Fibroblast of lung (primary cell): ENCODE measurements at regions not wholly inside any gene's neighbourhood (a gene's known extent, or its start where the extent isn't known, plus 50 kb on each side); places are given as distances from the start of the nearest gene placed in this dataset.
A peak's percentile ranks its signal among the peaks of the same experiment; 100 is the strongest.

Source experiments
- DNase-seq, 2 donors: peaks; one replicate each; pipeline versions ENCODE4 v3.0.0 to v3.0.0-alpha.2; 2010; ENCODE audit warnings: low read depth in 2 of 2
- H2AFZ ChIP-seq: 2 replicates; pipeline ENCODE4 v1.5.1; 2012; ENCODE audit warnings: low read length, control low read depth, inconsistent platforms
- H3K27ac ChIP-seq: 2 replicates; pipeline ENCODE4 v1.5.1; 2011; ENCODE audit warnings: low read length, control low read depth; ENCODE audit not compliant: insufficient read depth
- H3K27me3 ChIP-seq: 2 replicates; pipeline ENCODE4 v1.5.1; 2011; ENCODE audit warnings: mild to moderate bottlenecking, low read length; ENCODE audit not compliant: control insufficient read depth, insufficient read depth
- H3K36me3 ChIP-seq: 2 replicates; pipeline ENCODE4 v1.5.1; 2011; ENCODE audit warnings: low read length; ENCODE audit not compliant: control insufficient read depth, insufficient read depth
- H3K4me1 ChIP-seq: 2 replicates; pipeline ENCODE4 v1.5.1; 2011; ENCODE audit warnings: low read length; ENCODE audit not compliant: control insufficient read depth, insufficient read depth; ENCODE audit errors: extremely low read depth
- H3K4me2 ChIP-seq: 2 replicates; pipeline ENCODE4 v1.5.1; 2011; ENCODE audit warnings: low read length, control low read depth; ENCODE audit not compliant: insufficient read depth; ENCODE audit errors: extremely low read depth
- H3K4me3 ChIP-seq, 4 experiments: fragments of 200-600 bp in 1 of 4; sonication (generic) in 1 of 4; replicated peaks in 1 of 4; 2 replicates each; pipeline ENCODE4 v1.5.1; 2011 to 2016; ENCODE audit warnings: low read length in 4 of 4, low read depth in 3 of 4, mild to moderate bottlenecking in 3 of 4, control low read depth in 2 of 4, inconsistent platforms in 1 of 4, mixed read lengths in 1 of 4; ENCODE audit not compliant: insufficient read depth in 1 of 4; ENCODE audit errors: control extremely low read depth in 1 of 4
- H3K79me2 ChIP-seq: 2 replicates; pipeline ENCODE4 v1.5.1; 2012; ENCODE audit warnings: mild to moderate bottlenecking, low read length, inconsistent platforms; ENCODE audit not compliant: control insufficient read depth, insufficient read depth
- H3K9ac ChIP-seq: 2 replicates; pipeline ENCODE4 v1.5.1; 2011; ENCODE audit warnings: mild to moderate bottlenecking, low read length, control low read depth; ENCODE audit not compliant: insufficient read depth
- H3K9me3 ChIP-seq: 2 replicates; pipeline ENCODE4 v1.5.1; 2012; ENCODE audit warnings: low read depth, low read length; ENCODE audit not compliant: control insufficient read depth, insufficient read depth
- H4K20me1 ChIP-seq: 2 replicates; pipeline ENCODE4 v1.5.1; 2011; ENCODE audit warnings: low read length; ENCODE audit not compliant: control insufficient read depth, insufficient read depth; ENCODE audit errors: extremely low read depth
- CTCF ChIP-seq, 2 donors: IDR thresholded peaks in 1 of 2; conservative IDR thresholded peaks in 1 of 2; 1 replicate in 1 of 2; 2 replicates in 1 of 2; pipeline ENCODE4 v1.5.1; 2011 to 2012; ENCODE audit warnings: low read length in 2 of 2, control low read depth in 1 of 2, inconsistent platforms in 1 of 2, low read depth in 1 of 2, mild to moderate bottlenecking in 1 of 2
- EZH2 ChIP-seq: IDR thresholded peaks from 2 replicates; pipeline ENCODE4 v1.5.1; 2012; ENCODE audit warnings: low read length, control low read depth, mild to moderate bottlenecking; ENCODE audit errors: missing control alignments

GRCh38 chr1:234686035-234686434 is 76.1 kb upstream of the IRF2BP2 start:
- Histone ChIP-seq H2AFZ (no peak overlapping the region), H4K20me1 (no peaks in the 10 kb centered on the region), H3K4me2 (no peak overlapping the region), H3K27me3 (no peaks in the 10 kb centered on the region), H3K27ac (no peak overlapping the region), H3K4me3 (no peak overlapping the region), H3K79me2 (no peaks in the 10 kb centered on the region), H3K4me1 (peaks cover 3% of the 10 kb centered on the region), H3K9ac (no peak overlapping the region), H3K9me3 (no peaks in the 10 kb centered on the region), H3K36me3 (no peaks in the 10 kb centered on the region)
- TF ChIP-seq CTCF (conservative IDR thresholded peaks at IDR 0.05 in 1 of 2, IDR thresholded peaks at IDR 0.05 in 1 of 2; ENCODE audit: low read depth in 1 of 2, low read length in 2 of 2) = no peak
- no peak for TF ChIP-seq EZH2
- peak in 1 of 2 donors; percentile 12 for DNase-seq

GRCh38 chr1:234684856-234685255 is 74.9 kb upstream of the IRF2BP2 start:
- H3K4me1 ChIP-seq = peaks cover 3% of the 10 kb centered on the region
- H3K79me2 ChIP-seq = no peaks in the 10 kb centered on the region
- no peaks in the 10 kb centered on the region for H4K20me1 ChIP-seq
- no peaks in the 10 kb centered on the region for H3K36me3 ChIP-seq
- H3K27ac ChIP-seq = no peak overlapping the region
- peak in 1 of 2 donors; percentile 37 for DNase-seq
- no peak overlapping the region for H3K9ac ChIP-seq
- H3K4me3 ChIP-seq = no peak overlapping the region
- H2AFZ ChIP-seq = no peak overlapping the region
- no peak for TF ChIP-seq CTCF (conservative IDR thresholded peaks at IDR 0.05 in 1 of 2, IDR thresholded peaks at IDR 0.05 in 1 of 2; ENCODE audit: low read depth in 1 of 2, low read length in 2 of 2)
- no peak for TF ChIP-seq EZH2
- H3K27me3 ChIP-seq = no peaks in the 10 kb centered on the region
- H3K4me2 ChIP-seq = no peak overlapping the region
- no peaks in the 10 kb centered on the region for H3K9me3 ChIP-seq

- H3K27me3 ChIP-seq = no peaks in the 10 kb centered on the region
- peak; percentile 65 to 86 for DNase-seq
- H2AFZ ChIP-seq = no peak overlapping the region
- no peaks in the 10 kb centered on the region for H4K20me1 ChIP-seq
- H3K79me2 ChIP-seq = no peaks in the 10 kb centered on the region
- no peak overlapping the region for H3K4me2 ChIP-seq
- peaks cover 3% of the 10 kb centered on the region for H3K4me1 ChIP-seq
- H3K9ac ChIP-seq = no peak overlapping the region
- H3K36me3 ChIP-seq = no peaks in the 10 kb centered on the region
- no peak for TF ChIP-seq CTCF (conservative IDR thresholded peaks at IDR 0.05 in 1 of 2, IDR thresholded peaks at IDR 0.05 in 1 of 2; ENCODE audit: low read depth in 1 of 2, low read length in 2 of 2)
- TF ChIP-seq EZH2 = no peak
- no peak overlapping the region for H3K4me3 ChIP-seq
- no peak overlapping the region for H3K27ac ChIP-seq
- H3K9me3 ChIP-seq = no peaks in the 10 kb centered on the region
Observed at GRCh38 chr1:234683861-234684632, 74.1 kb upstream of the IRF2BP2 start.
